EL (cell line): ENCODE measurements at regions not wholly inside any gene's neighbourhood (a gene's known extent, or its start where the extent isn't known, plus 50 kb on each side); places are given as distances from the start of the nearest gene placed in this dataset.
"Not testable (repeated sequence)": the region's sequence is repeated elsewhere in the genome, so short reads cannot be mapped to it uniquely, and the experiment has no call there.

Source experiments
- DNase-seq: peaks from one replicate; pipeline ENCODE4 v3.0.0-alpha.2; 2016

DNA sequence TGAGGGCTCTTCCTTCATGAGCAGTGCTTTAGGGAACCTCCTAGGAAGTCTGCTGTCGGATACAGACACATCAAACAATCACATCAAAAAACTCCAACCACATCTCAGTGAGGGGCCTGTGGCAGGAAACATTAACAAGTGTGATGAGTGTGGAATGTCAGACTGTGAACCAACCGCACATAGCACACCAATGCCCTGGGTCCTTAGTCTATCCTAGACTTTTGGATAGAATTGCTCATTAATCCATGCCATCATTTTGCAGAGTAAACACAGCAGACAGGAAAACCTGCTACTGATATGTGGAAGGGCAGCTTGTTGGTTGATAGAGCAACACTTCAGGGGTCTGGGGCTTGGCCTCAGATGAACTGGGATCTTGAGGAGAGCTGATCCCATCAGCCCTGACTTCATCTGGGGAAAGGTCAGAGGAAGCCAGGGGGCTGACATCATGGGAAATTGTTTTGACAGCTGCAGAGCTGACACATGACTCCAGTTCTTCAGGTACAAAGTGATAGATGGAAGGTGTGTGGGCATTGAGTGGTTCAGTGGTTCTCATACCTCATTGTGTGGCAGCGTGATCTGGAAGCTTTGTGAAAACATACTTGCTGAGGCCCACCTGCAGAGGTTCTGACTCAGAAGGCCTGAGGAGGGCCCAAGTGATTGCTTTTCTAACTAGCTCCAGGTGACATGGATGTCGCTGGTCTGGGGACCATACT, 193.3 kb downstream of the DIRAS2 start:
- no peak for DNase-seq

GRCh38 chr9:90451804-90452203, 190.8 kb downstream of the DIRAS2 start:
- DNase-seq = no peak

GRCh38 chr9:90455316-90455715, 187.3 kb downstream of the DIRAS2 start:
- no peak for DNase-seq

GRCh38 chr9:90457386-90458190, 185.0 kb downstream of the DIRAS2 start:
- DNase-seq = no peak

- no peak for DNase-seq
These were observed 184.1 kb downstream of the DIRAS2 start for GRCh38 chr9:90458485-90458884.

DNA sequence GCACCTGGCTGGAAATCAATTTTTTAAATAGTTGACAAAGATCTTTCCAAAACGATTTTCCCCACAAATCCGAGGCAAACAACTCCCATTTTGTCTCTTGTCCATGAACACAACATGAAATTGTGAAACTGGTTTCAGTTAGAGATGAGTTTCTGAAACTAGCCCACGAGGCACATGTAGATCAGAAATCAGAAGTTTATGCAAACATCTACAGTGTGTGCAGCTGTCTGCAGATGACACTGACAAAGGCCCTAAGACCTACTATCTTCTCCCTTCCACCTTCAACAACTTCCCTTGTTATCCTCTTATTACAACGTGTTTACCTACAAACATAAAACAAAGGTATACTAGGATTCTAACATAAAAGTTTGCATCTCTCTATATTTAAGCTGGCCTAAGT, 183.3 kb downstream of the DIRAS2 start:
- no peak for DNase-seq

GRCh38 chr9:90460220-90460619, 182.4 kb downstream of the DIRAS2 start:
- no peak for DNase-seq

DNA sequence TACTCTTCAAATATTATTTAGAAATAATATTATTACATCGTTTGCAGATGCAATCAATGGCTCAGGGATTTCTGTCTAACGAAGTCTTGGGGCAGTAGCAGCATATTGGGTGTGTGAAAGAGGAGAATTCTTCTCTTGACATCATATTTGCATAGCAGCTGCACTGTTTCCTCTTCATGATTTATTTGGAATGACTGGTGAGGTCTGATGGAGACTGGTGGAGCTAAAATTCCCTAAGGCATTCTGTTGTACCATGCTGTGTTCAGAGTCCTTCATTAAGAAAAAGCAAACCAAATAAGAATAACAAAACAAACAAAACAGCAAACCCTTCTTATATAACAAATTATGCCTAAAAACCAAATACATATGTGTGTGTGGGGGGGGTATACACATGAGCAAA, 177.6 kb downstream of the DIRAS2 start:
- DNase-seq = no peak

DNA sequence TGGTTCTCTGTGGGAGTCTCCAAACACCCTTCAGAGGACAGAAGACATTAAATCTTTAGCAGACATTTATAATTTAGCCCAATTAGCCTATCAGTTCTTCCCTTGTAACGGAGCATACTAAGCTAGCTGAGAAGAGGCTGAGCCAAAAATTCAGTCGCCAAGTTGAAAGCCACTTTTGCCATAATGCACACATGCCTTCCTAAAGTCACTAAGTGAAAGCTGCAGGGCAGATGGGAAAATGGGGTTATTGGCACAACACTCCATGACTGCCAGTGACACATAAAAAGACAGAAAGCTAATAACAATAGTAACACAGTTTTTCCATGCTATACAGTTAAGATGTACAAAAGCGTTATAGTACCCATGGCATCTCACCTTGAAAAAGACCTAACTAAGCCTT, 176.2 kb downstream of the DIRAS2 start:
- no peak for DNase-seq

DNA sequence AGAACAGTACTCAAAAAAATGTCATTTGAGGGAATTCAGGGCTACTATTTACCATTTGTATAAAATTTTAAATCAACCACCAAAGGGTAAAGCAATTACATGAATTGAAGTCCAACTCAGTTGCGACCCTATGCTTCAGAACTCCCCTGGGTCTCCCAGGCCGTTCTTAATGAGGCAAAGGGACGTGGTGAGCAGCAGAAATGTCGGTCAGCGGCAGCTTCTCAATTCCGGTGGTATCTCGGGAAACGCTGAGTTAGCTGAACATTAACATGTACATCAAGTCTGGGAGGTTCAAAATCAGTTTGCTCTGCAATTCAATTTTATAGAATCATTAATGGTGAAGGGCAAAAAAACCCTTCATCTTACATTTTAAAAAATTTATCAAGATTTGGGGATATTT, 173.2 kb downstream of the DIRAS2 start:
- DNase-seq = no peak

DNA sequence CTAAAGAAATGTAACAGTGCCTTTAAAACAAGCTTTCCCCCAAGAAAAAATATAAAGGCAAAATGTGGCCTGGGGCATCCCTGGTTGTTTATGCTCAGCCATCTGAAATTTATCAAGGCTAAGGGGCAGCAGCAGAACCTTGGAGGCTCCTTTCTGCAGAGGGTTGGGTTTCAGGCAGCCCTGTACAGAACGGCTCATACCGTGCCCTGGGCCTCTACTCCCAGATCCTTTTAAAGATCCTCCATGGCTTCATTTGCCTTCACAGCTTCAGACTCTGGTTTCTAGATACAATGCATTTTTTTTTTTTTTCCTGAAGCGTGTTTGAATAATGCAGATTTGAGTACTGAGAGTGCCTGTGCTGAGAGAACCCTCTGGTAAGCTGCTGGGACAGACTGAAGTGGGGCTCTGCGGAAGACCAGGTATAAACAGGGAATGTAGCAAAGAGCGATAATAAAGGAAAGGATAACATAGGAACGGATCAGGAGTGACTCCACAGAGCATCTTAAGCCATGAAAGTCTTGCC, 172.7 kb downstream of the DIRAS2 start:
- DNase-seq = no peak

DNA sequence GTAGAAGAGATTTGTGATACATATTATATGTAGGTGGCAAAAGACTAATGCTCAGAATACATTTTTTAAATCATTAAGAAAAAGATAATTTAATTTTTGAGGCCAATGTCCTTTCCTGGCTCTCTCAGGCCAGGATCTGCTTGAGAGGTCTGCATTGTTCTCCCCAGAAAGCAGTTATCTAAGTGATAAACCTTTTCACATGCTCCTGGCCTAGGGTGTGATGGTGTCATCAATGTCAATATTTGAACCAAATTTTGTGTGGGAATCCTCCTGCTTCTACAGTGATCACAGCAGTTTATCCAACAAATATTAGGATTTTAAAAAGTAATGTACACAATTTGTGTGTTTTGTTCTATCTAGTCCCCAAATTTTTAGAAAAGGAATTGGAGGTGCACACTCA, 166.6 kb downstream of the DIRAS2 start:
- no peak for DNase-seq

GRCh38 chr9:90477535-90477934, 165.1 kb downstream of the DIRAS2 start:
- DNase-seq = no peak

- no peak for DNase-seq
These were observed 163.8 kb downstream of the DIRAS2 start for GRCh38 chr9:90478821-90479220.

DNA sequence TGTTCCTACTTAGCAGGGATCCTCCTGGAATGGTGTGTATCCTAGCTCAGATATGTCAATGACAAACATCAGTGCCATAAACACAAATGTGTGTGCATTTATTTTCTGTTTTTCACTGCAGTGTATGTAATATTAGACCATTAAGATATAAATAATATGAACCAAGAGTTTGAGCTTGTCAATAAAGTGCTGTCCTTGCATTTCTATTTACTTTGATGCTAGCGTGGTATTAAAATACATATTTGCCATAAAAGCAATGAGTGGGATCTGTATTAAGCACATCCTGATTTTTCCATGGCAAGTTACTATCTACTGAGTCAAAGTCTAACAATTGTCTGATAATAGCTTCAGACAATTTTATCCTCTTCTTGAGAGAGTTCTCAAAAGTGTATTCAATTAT, 157.6 kb downstream of the DIRAS2 start:
- no peak for DNase-seq

- DNase-seq = no peak
These were observed 153.6 kb downstream of the DIRAS2 start for GRCh38 chr9:90489066-90489465.

GRCh38 chr9:90499761-90500160, 142.9 kb downstream of the DIRAS2 start:
- no peak for DNase-seq

GRCh38 chr9:90502134-90502533, 140.5 kb downstream of the DIRAS2 start:
- no peak for DNase-seq

DNA sequence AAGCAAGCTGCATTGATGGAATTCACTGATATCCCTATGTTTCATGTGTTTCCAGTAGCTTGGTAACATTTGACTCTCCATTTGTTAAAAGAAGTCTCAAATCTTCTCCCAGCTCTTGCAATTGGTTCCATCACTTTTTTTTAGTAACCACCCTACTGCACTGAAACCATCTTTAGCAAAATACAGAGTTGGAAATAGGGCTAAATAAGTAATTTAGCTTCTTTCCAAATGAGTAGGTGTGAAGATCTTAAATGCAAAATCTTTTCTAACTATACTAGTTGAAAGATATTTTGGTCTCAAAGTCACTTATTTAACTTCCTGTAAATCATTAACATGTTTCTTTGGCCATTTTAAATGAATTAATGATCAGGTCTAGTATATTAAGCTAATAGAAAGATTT, 138.1 kb downstream of the DIRAS2 start:
- DNase-seq = no peak

- DNase-seq = no peak
These were observed 136.9 kb downstream of the DIRAS2 start for GRCh38 chr9:90505695-90506094.

DNA sequence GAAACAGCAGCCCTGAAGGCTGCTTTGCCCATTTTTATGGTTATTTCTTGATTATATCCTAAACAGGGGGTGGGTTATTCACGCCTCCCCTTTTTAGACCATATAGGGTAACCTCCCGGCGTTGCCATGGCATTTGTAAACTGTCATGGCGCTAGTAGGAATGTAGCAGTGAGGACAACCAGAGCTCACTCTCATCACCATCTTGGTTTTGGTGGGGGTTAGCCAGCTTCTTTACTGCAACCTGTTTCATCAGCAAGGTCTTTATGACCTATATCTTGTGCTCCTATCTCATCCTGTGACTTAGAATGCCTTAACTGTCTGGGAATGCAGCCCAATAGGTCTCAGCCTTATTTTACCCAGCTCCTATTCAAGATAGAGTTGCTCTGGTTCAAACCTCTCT, 136.2 kb downstream of the DIRAS2 start:
- DNase-seq = not testable (repeated sequence)

- DNase-seq = no peak
These were observed 135.0 kb downstream of the DIRAS2 start for GRCh38 chr9:90507621-90508020.

- peak; percentile 1 for DNase-seq
These were observed 133.7 kb downstream of the DIRAS2 start for GRCh38 chr9:90508940-90509339.

GRCh38 chr9:90511711-90512110, 130.9 kb downstream of the DIRAS2 start:
- no peak for DNase-seq
